ENCODE measurements at regions not wholly inside any gene's neighbourhood (a gene's known extent, or its start where the extent isn't known, plus 50 kb on each side); places are given as distances from the start of the nearest gene placed in this dataset.

- TF ChIP-seq ARID4A (CRISPR knock-in tag; IDR thresholded peaks at IDR 0.05; ENCODE audit: borderline replicate concordance) = peak; percentile 56; the same call in 1 of the 2 replicates
- TF ChIP-seq HOXA3 (CRISPR knock-in tag; IDR thresholded peaks at IDR 0.05) = peak; percentile 82; the same call in 1 of the 2 replicates
- TF ChIP-seq GTF2F1 (IDR thresholded peaks at IDR 0.05; ENCODE audit: low read length) = peak; percentile 73
- no peak for TF ChIP-seq SMYD3 (CRISPR knock-in tag; IDR thresholded peaks at IDR 0.05)
- TF ChIP-seq, protein P1, sequence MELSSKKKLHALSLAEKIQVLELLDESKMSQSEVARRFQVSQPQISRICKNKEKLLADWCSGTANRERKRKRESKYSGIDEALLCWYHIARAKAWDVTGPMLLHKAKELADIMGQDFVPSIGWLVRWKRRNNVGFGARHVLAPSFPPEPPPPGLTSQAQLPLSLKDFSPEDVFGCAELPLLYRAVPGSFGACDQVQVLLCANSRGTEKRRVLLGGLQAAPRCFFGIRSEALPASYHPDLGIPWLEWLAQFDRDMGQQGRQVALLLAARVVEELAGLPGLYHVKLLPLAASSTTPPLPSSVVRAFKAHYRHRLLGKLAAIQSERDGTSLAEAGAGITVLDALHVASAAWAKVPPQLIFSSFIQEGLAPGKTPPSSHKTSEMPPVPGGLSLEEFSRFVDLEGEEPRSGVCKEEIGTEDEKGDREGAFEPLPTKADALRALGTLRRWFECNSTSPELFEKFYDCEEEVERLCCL (CRISPR knock-in tag; IDR thresholded peaks at IDR 0.05; ENCODE audit: borderline replicate concordance) = no peak
- no peak for TF ChIP-seq THYN1 (CRISPR knock-in tag; IDR thresholded peaks at IDR 0.05; ENCODE audit: borderline replicate concordance, low read depth)
- no peak for TF ChIP-seq ZNF326 (CRISPR knock-in tag; IDR thresholded peaks at IDR 0.05; ENCODE audit: borderline replicate concordance)
- no peak for TF ChIP-seq CCAR2 (optimal IDR thresholded peaks at IDR 0.05; ENCODE audit: low read depth, low read length)
- no peak; the same call in 1 of the 2 replicates for TF ChIP-seq ZNF543 (CRISPR knock-in tag; IDR thresholded peaks at IDR 0.05)
- peak; percentile 41 for TF ChIP-seq TARDBP (CRISPR knock-in tag; IDR thresholded peaks at IDR 0.05)
- TF ChIP-seq ZNF317 (CRISPR knock-in tag; IDR thresholded peaks at IDR 0.05) = peak; percentile 90
- TF ChIP-seq, protein P2, sequence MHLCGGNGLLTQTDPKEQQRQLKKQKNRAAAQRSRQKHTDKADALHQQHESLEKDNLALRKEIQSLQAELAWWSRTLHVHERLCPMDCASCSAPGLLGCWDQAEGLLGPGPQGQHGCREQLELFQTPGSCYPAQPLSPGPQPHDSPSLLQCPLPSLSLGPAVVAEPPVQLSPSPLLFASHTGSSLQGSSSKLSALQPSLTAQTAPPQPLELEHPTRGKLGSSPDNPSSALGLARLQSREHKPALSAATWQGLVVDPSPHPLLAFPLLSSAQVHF (CRISPR knock-in tag; IDR thresholded peaks at IDR 0.05) = no peak
- TF ChIP-seq ZNF772 (CRISPR knock-in tag; IDR thresholded peaks at IDR 0.05) = no peak
- no peak for TF ChIP-seq ZKSCAN5 (CRISPR knock-in tag; IDR thresholded peaks at IDR 0.05)
- no peak; the same call in none of the 2 replicates for TF ChIP-seq ETV6 (CRISPR knock-in tag; conservative IDR thresholded peaks at IDR 0.05)
- no peak for TF ChIP-seq RARG (CRISPR knock-in tag; IDR thresholded peaks at IDR 0.05; ENCODE audit: low read depth)
- TF ChIP-seq GFI1 (CRISPR knock-in tag; IDR thresholded peaks at IDR 0.05; ENCODE audit: borderline replicate concordance) = peak; percentile 67
- TF ChIP-seq NFYB (CRISPR knock-in tag; IDR thresholded peaks at IDR 0.05) = no peak
- TF ChIP-seq DMAP1 (CRISPR knock-in tag; IDR thresholded peaks at IDR 0.05) = peak; percentile 73; the same call in 1 of the 2 replicates
- TF ChIP-seq ZNF124 (CRISPR knock-in tag; IDR thresholded peaks at IDR 0.05) = 0 out of 2 replicates have a peak, but pooled peaks have one; percentile 13
- peak; percentile 81 for TF ChIP-seq TBL1XR1 (IDR thresholded peaks at IDR 0.05; ENCODE audit: borderline replicate concordance, low read length, partially characterized antibody)
- peak; percentile 89 for TF ChIP-seq NCOA1 (CRISPR knock-in tag; IDR thresholded peaks at IDR 0.05)
- TF ChIP-seq ZNF337 (CRISPR knock-in tag; IDR thresholded peaks at IDR 0.05; ENCODE audit: borderline replicate concordance, low read depth) = peak; percentile 44; the same call in 1 of the 2 replicates
- TF ChIP-seq, protein P3, sequence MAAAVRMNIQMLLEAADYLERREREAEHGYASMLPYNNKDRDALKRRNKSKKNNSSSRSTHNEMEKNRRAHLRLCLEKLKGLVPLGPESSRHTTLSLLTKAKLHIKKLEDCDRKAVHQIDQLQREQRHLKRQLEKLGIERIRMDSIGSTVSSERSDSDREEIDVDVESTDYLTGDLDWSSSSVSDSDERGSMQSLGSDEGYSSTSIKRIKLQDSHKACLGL (CRISPR knock-in tag; IDR thresholded peaks at IDR 0.05) = no peak; the same call in 1 of the 2 replicates
- TF ChIP-seq ZNF253 (CRISPR knock-in tag; IDR thresholded peaks at IDR 0.05; ENCODE audit: borderline replicate concordance) = no peak
- no peak for TF ChIP-seq HNRNPUL1 (IDR thresholded peaks at IDR 0.05; ENCODE audit: low read depth, low read length)
Measured at GRCh38 chr5:56480078-56480704, 247.1 kb upstream of the ANKRD55 start (continued).

Measured in HepG2 (cell line).